Panc1 (cell line): ENCODE measurements at regions not wholly inside any gene's neighbourhood (a gene's known extent, or its start where the extent isn't known, plus 50 kb on each side); places are given as distances from the start of the nearest gene placed in this dataset.

Experiments
- ATAC-seq: fragments of 200-7000 bp; cut with Tn5 transposase; 2 replicates; pipeline ENCODE4 v1.9.1; 2020; ENCODE audit warnings: mild to moderate bottlenecking, moderate library complexity
- BruUV-seq: library from RNA; stranded (reverse); fragments of 400-500 nt; replicated peaks from 2 replicates; lab custom pipeline; 2021; lab: Mats Ljungman, UMichigan
- CTCF ChIA-PET: fragments of 300-600 bp; sonication (Branson Sonifier 250); formaldehyde crosslinking; loops from one replicate; lab custom pipeline; 2022; ENCODE audit warnings: antibody characterized with exemption; lab: Charles Lee
- POLR2A ChIA-PET: fragments of 300-600 bp; sonication (Branson Sonifier 250); formaldehyde crosslinking; loops from one replicate; lab custom pipeline; 2022; ENCODE audit warnings: antibody characterized with exemption; lab: Charles Lee
- DNase-seq: peaks from one replicate; pipeline ENCODE4 v3.0.0-alpha.2; 2010; ENCODE audit warnings: low read depth, low spot score
- H3K27ac ChIP-seq: 2 replicates; pipeline ENCODE4 v1.5.1; 2011; ENCODE audit warnings: mild to moderate bottlenecking, low read length, inconsistent platforms
- H3K27me3 ChIP-seq: fragments of 200-500 bp; sonication (Bioruptor generic); 2 replicates; pipeline ENCODE4 v1.6.0; 2014; ENCODE audit warnings: low read length, inconsistent platforms; ENCODE audit not compliant: control insufficient read depth, insufficient read depth
- H3K36me3 ChIP-seq: fragments of 200-500 bp; sonication (Bioruptor generic); 2 replicates; pipeline ENCODE4 v1.5.1; 2014; ENCODE audit warnings: inconsistent platforms, mild to moderate bottlenecking, low read length, moderate library complexity; ENCODE audit not compliant: control insufficient read depth, insufficient read depth
- H3K4me1 ChIP-seq: 2 replicates; pipeline ENCODE4 v1.5.1; 2011; ENCODE audit warnings: inconsistent platforms, mild to moderate bottlenecking, low read length, moderate library complexity; ENCODE audit not compliant: control insufficient read depth, insufficient read depth
- H3K4me3 ChIP-seq, 2 experiments: 2 replicates each; pipeline ENCODE4 v1.5.1; 2011 to 2012; ENCODE audit warnings: low read depth in 2 of 2, low read length in 2 of 2, mild to moderate bottlenecking in 2 of 2, inconsistent platforms in 1 of 2, moderate library complexity in 1 of 2
- H3K9me3 ChIP-seq: fragments of 200-500 bp; sonication (Bioruptor generic); 2 replicates; pipeline ENCODE4 v1.5.1; 2014; ENCODE audit warnings: low read depth, mild to moderate bottlenecking, inconsistent platforms, low read length, moderate library complexity; ENCODE audit not compliant: control insufficient read depth, insufficient read depth
- POLR2AphosphoS5 ChIP-seq: IDR thresholded peaks from 2 replicates; pipeline ENCODE4 v1.6.1; 2012; ENCODE audit warnings: mild to moderate bottlenecking, low read depth, low read length, moderate library complexity
- SIN3A ChIP-seq: IDR thresholded peaks from 2 replicates; pipeline ENCODE4 v1.6.1; 2012; ENCODE audit warnings: low read depth, mild to moderate bottlenecking, low read length, moderate library complexity, borderline replicate concordance; ENCODE audit not compliant: insufficient read depth
- TCF7L2 ChIP-seq: IDR thresholded peaks from 2 replicates; pipeline ENCODE4 v1.6.1; 2011; ENCODE audit warnings: mild to moderate bottlenecking, low read depth, low read length, inconsistent platforms
- in situ Hi-C: cut with HindIII; loops from 2 replicates; pipeline ENCODE4 v1.10.0; 2016; ENCODE audit warnings: low sequenced_read_pairs, low pct_unique_long_range_greater_than_20kb
- intact Hi-C: fragments of 100-400 bp; cut with micrococcal nuclease; formaldehyde crosslinking; loops from one replicate; pipeline ENCODE4 v1.10.0; 2022; ENCODE audit not compliant: unreplicated experiment
- TF ChIP-seq, protein P1 (sequence below): fragments of 450-650 bp; IDR thresholded peaks from 2 replicates; pipeline ENCODE4 v1.5.1; 2017; ENCODE audit warnings: mild to moderate bottlenecking
- TF ChIP-seq, protein P2 (sequence below), 2 experiments: IDR thresholded peaks; 2 replicates each; pipeline ENCODE4 v1.6.1; 2011 to 2012; ENCODE audit warnings: low read depth in 2 of 2, control low read depth in 1 of 2, low read length in 1 of 2, mild to moderate bottlenecking in 1 of 2, moderate library complexity in 1 of 2; ENCODE audit not compliant: insufficient read depth in 1 of 2

DNA sequence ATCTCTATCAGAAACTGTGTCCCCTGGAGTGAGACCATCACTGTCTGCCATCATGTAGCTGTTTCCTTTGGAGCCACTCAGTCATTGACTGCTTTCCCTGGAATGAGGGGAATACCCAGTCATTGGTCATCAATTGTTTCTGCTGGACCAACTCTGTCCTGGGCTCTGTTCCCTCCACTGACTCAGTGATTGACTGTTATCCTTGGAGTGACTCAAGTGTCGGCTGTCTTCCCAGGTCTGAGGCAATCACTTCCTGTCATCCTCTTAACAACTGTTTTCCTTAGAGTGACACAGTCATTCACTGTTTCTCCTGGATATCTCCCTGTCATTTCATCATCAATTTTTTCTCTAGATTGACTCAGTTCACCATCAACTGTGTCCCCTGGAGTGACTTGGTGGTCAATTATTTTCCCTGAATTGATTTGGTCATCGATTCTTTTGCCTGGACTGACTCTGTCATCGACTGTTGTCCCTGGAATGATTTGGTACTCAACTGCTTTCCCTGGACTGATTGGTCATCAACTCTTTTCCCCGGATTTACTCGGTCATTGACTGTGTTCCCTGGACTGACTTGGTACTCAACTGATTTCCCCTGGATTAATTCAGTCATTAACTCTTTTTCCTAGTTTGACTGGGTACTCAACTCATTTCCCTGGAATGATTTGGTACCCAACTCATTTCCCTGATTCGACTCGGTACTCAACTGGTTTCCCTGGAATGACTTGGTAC lies 327.9 kb upstream of the VCX start:
- CTCF ChIA-PET = no interaction called here
- no peak for TF ChIP-seq SIN3A
- TF ChIP-seq, protein P1, sequence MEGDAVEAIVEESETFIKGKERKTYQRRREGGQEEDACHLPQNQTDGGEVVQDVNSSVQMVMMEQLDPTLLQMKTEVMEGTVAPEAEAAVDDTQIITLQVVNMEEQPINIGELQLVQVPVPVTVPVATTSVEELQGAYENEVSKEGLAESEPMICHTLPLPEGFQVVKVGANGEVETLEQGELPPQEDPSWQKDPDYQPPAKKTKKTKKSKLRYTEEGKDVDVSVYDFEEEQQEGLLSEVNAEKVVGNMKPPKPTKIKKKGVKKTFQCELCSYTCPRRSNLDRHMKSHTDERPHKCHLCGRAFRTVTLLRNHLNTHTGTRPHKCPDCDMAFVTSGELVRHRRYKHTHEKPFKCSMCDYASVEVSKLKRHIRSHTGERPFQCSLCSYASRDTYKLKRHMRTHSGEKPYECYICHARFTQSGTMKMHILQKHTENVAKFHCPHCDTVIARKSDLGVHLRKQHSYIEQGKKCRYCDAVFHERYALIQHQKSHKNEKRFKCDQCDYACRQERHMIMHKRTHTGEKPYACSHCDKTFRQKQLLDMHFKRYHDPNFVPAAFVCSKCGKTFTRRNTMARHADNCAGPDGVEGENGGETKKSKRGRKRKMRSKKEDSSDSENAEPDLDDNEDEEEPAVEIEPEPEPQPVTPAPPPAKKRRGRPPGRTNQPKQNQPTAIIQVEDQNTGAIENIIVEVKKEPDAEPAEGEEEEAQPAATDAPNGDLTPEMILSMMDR = no peak
- TF ChIP-seq POLR2AphosphoS5 = no peak
- TF ChIP-seq TCF7L2 = no peak
- TF ChIP-seq, protein P2, sequence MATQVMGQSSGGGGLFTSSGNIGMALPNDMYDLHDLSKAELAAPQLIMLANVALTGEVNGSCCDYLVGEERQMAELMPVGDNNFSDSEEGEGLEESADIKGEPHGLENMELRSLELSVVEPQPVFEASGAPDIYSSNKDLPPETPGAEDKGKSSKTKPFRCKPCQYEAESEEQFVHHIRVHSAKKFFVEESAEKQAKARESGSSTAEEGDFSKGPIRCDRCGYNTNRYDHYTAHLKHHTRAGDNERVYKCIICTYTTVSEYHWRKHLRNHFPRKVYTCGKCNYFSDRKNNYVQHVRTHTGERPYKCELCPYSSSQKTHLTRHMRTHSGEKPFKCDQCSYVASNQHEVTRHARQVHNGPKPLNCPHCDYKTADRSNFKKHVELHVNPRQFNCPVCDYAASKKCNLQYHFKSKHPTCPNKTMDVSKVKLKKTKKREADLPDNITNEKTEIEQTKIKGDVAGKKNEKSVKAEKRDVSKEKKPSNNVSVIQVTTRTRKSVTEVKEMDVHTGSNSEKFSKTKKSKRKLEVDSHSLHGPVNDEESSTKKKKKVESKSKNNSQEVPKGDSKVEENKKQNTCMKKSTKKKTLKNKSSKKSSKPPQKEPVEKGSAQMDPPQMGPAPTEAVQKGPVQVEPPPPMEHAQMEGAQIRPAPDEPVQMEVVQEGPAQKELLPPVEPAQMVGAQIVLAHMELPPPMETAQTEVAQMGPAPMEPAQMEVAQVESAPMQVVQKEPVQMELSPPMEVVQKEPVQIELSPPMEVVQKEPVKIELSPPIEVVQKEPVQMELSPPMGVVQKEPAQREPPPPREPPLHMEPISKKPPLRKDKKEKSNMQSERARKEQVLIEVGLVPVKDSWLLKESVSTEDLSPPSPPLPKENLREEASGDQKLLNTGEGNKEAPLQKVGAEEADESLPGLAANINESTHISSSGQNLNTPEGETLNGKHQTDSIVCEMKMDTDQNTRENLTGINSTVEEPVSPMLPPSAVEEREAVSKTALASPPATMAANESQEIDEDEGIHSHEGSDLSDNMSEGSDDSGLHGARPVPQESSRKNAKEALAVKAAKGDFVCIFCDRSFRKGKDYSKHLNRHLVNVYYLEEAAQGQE (IDR thresholded peaks at IDR 0.05; ENCODE audit: insufficient read depth in 1 of 2, low read depth in 2 of 2, low read length in 1 of 2) = no peak
- no peaks in the 10 kb centered on the region for H3K9me3 ChIP-seq
- no peak overlapping the region for H3K4me3 ChIP-seq
- DNase-seq = no peak
- intact Hi-C loops = no loop called here
- POLR2A ChIA-PET = no interaction called here
- in situ Hi-C loops = no loop called here
- no peaks in the 10 kb centered on the region for H3K4me1 ChIP-seq
- ATAC-seq = no peak
- no peaks in the 10 kb centered on the region for H3K36me3 ChIP-seq
- no TSS peak for BruUV-seq
- H3K27me3 ChIP-seq = no peaks in the 10 kb centered on the region
- no peak overlapping the region for H3K27ac ChIP-seq

DNA sequence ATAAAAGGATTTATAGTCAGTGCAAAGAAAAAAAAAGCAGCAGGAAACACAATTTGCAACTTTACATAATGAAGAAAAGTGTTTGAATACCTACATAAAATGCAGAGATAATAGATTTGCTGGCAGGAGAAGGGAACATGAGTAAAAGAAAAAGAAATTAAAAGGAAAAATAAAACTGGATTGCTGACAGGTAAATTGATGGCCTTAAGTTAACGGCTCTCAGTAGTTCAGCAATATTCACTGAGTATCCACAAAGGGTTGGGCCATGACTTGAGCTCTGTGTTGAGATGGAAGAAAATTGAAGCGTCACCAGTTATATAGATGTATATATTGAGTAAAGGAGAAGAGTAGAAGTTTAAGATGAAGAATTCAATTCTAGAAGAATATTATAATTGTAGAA lies 330.1 kb upstream of the VCX start:
- intact Hi-C loops = no loop called here
- DNase-seq = no peak
- Histone ChIP-seq H3K4me3 (no peak overlapping the region), H3K27ac (no peak overlapping the region), H3K27me3 (no peaks in the 10 kb centered on the region), H3K9me3 (no peaks in the 10 kb centered on the region), H3K36me3 (no peaks in the 10 kb centered on the region), H3K4me1 (no peaks in the 10 kb centered on the region)
- POLR2A ChIA-PET = no interaction called here
- no peak for TF ChIP-seq SIN3A
- TF ChIP-seq, protein P2 (IDR thresholded peaks at IDR 0.05; ENCODE audit: insufficient read depth in 1 of 2, low read depth in 2 of 2, low read length in 1 of 2) = no peak
- TF ChIP-seq TCF7L2 = no peak
- TF ChIP-seq, protein P1 = no peak
- TF ChIP-seq POLR2AphosphoS5 = no peak
- no TSS peak for BruUV-seq
- in situ Hi-C loops = no loop called here
- no peak for ATAC-seq
- CTCF ChIA-PET = no interaction called here
